ENCODE measurements at regions not wholly inside any gene's neighbourhood (a gene's known extent, or its start where the extent isn't known, plus 50 kb on each side); places are given as distances from the start of the nearest gene placed in this dataset.
A peak's percentile ranks its signal among the peaks of the same experiment; 100 is the strongest.

DNA sequence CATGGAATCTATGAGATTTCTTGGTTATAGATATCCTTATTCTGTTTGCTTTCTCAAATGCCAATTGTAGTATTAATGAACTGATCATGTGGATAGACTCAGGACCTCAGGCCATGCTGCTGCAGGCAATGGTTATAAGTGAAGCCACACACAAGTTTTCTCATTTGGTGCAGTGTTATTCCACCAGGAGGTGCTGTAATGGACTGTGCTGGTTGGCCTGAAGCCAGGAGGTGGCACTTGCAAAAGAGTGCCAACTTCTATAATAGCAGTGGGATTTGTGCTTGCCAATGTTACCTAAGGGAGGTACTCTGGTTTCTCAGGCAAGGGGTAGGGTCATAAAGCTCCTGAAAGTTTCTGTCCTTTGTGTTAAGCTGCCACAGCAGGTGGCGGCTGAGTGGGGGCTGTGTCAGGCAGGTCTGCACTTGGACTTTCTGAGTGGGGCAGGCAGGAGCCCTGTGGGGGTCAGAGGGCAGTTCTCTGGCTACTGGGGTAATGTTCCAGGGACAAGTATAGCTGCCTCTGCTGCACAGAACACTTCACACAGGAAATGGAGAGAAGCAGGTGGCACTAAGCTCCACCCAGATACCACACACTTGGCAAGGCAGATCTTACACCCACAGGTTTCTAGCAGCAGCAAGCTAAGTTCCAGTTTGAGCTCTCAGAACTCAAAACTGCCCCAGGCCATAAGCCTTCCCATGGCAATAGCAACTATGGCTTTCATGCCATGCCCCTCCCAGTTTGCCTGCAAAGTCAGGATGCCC, 352.6 kb upstream of the CWC22 start:
- no peak for DNase-seq
- TF ChIP-seq, protein P1, sequence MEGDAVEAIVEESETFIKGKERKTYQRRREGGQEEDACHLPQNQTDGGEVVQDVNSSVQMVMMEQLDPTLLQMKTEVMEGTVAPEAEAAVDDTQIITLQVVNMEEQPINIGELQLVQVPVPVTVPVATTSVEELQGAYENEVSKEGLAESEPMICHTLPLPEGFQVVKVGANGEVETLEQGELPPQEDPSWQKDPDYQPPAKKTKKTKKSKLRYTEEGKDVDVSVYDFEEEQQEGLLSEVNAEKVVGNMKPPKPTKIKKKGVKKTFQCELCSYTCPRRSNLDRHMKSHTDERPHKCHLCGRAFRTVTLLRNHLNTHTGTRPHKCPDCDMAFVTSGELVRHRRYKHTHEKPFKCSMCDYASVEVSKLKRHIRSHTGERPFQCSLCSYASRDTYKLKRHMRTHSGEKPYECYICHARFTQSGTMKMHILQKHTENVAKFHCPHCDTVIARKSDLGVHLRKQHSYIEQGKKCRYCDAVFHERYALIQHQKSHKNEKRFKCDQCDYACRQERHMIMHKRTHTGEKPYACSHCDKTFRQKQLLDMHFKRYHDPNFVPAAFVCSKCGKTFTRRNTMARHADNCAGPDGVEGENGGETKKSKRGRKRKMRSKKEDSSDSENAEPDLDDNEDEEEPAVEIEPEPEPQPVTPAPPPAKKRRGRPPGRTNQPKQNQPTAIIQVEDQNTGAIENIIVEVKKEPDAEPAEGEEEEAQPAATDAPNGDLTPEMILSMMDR (IDR thresholded peaks at IDR 0.05; ENCODE audit: low read depth, low read length) = peak; percentile 30; the same call in 1 of the 2 replicates
- H3K9me3 ChIP-seq (ENCODE audit: severe bottlenecking) = no peaks in the 10 kb centered on the region
- no peaks in the 10 kb centered on the region for H3K36me3 ChIP-seq
- no peak overlapping the region for H3K4me3 ChIP-seq (ENCODE audit: low read depth, low read length)
- no peak overlapping the region for H3K27ac ChIP-seq
- no peaks in the 10 kb centered on the region for H3K27me3 ChIP-seq (ENCODE audit: insufficient read depth, low read depth, severe bottlenecking)

DNA sequence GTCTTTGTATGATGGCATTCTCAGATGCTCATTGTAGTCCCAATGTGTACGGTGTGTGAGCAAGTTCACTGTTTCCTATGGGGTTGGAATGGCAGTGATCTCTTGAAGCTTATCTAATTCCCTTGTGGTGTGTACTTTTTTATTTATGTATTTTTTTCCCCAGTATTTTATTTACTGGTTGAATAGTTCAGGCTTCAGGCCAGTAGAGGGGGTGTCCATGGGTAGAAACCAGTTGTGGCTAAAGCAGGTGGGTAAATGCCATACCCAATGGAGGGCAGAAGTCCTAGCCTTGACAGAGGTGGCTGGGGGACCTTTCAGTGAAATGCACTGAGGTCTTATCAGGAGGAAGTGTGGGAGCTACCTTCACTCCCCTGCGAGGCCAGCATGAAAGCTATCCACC, 351.4 kb upstream of the CWC22 start:
- H3K9me3 ChIP-seq (ENCODE audit: severe bottlenecking) = no peaks in the 10 kb centered on the region
- no peak for DNase-seq
- no peak overlapping the region for H3K4me3 ChIP-seq (ENCODE audit: low read depth, low read length)
- H3K27me3 ChIP-seq (ENCODE audit: insufficient read depth, low read depth, severe bottlenecking) = no peaks in the 10 kb centered on the region
- TF ChIP-seq, protein P1 (IDR thresholded peaks at IDR 0.05; ENCODE audit: low read depth, low read length) = no peak
- no peaks in the 10 kb centered on the region for H3K36me3 ChIP-seq
- no peak overlapping the region for H3K27ac ChIP-seq

DNA sequence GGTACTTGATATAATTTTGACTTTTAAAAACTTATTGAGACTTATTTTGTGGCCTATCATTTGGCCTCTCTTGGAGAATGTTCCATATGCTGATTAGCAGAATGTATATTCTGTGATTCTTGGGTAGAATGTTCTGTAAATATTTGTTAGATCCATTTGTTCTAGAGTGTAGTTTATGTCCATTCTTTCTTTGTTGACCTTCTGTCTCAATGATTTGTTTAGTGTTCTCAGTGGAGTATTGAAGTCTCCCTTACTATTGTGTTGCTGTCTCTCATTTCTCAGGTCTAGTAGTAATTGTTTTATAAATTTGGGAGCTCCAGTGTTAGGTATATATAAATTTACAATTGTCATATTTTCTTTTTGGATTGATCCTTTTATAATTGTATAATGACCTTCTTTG, 349.6 kb upstream of the CWC22 start:
- no peak for DNase-seq
- TF ChIP-seq, protein P1 (IDR thresholded peaks at IDR 0.05; ENCODE audit: low read depth, low read length) = no peak
- no peak overlapping the region for H3K4me3 ChIP-seq (ENCODE audit: low read depth, low read length)
- no peaks in the 10 kb centered on the region for H3K36me3 ChIP-seq
- H3K27ac ChIP-seq = no peak overlapping the region
- no peaks in the 10 kb centered on the region for H3K9me3 ChIP-seq (ENCODE audit: severe bottlenecking)
- H3K27me3 ChIP-seq (ENCODE audit: insufficient read depth, low read depth, severe bottlenecking) = no peaks in the 10 kb centered on the region

DNA sequence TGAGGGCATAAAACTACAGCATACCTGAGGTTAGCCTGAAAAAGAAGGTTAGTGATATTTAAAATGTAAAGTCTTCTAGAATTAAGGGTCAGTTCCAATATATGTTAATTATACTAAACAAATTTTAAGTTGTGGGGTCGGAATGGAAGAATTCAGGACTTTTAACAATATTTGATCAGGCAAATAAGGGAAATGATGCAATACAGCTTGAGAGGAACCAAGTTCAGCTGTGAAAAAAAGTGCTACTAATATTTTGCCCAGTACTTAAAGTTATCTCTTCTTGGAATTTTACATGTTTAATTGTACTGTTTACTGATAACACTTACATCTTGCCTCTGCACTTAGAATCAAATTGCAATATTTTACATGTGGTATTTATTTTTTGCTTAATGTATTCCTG, 345.5 kb upstream of the CWC22 start:
- no peaks in the 10 kb centered on the region for H3K27me3 ChIP-seq (ENCODE audit: insufficient read depth, low read depth, severe bottlenecking)
- H3K9me3 ChIP-seq (ENCODE audit: severe bottlenecking) = no peaks in the 10 kb centered on the region
- H3K36me3 ChIP-seq = no peaks in the 10 kb centered on the region
- no peak overlapping the region for H3K4me3 ChIP-seq (ENCODE audit: low read depth, low read length)
- TF ChIP-seq, protein P1 (IDR thresholded peaks at IDR 0.05; ENCODE audit: low read depth, low read length) = no peak
- DNase-seq = no peak
- H3K27ac ChIP-seq = no peak overlapping the region

DNA sequence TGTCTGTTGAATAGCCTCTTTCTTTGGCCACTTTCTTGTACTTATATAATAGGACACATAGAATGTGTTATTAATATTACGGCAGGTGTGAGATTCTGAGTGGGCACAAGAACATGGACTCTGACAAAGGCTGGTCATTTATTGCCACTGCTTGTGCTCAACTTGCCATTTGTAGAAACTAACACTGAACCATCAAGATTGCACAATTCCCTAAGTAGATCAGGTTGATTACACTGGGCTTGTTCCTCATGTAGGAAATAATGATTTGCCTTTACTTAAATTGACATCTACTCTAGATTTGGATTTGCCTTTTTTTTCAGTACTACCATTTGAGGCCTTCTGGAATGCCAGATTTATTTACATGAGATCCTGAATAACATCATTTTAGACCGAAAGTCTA, 342.7 kb upstream of the CWC22 start:
- Histone ChIP-seq H3K4me3 (ENCODE audit: low read depth, low read length) (no peak overlapping the region), H3K27ac (no peak overlapping the region), H3K27me3 (ENCODE audit: insufficient read depth, low read depth, severe bottlenecking) (no peaks in the 10 kb centered on the region), H3K9me3 (ENCODE audit: severe bottlenecking) (no peaks in the 10 kb centered on the region), H3K36me3 (no peaks in the 10 kb centered on the region)
- no peak for DNase-seq
- TF ChIP-seq, protein P1 (IDR thresholded peaks at IDR 0.05; ENCODE audit: low read depth, low read length) = no peak

Measured in WERI-Rb-1 (cell line).